GM12891 (cell line): ENCODE measurements at regions not wholly inside any gene's neighbourhood (a gene's known extent, or its start where the extent isn't known, plus 50 kb on each side); places are given as distances from the start of the nearest gene placed in this dataset.
"Not testable (repeated sequence)": the region's sequence is repeated elsewhere in the genome, so short reads cannot be mapped to it uniquely, and the experiment has no call there.

Experiments used
- DNase-seq: peaks from one replicate; pipeline ENCODE4 v3.0.0; 2011; ENCODE audit warnings: low spot score; ENCODE audit not compliant: insufficient read length
- FAIRE-seq: peaks from 2 replicates; lab custom pipeline; 2011; peaks lifted over from hg19 to GRCh38; lab: Jason Lieb, UNC
- PAX5 ChIP-seq: IDR thresholded peaks from 2 replicates; pipeline ENCODE4 v1.6.1; 2011; ENCODE audit warnings: low read length, moderate library complexity, mild to moderate bottlenecking; ENCODE audit not compliant: insufficient read depth, severe bottlenecking
- POLR2A ChIP-seq: IDR thresholded peaks from 2 replicates; pipeline ENCODE4 v1.6.1; 2011; ENCODE audit warnings: low read depth, low read length, control low read depth
- POLR2AphosphoS5 ChIP-seq: IDR thresholded peaks from 2 replicates; pipeline ENCODE4 v1.6.1; 2011; ENCODE audit warnings: low read depth, low read length, control low read depth
- POU2F2 ChIP-seq: IDR thresholded peaks from 2 replicates; pipeline ENCODE4 v1.6.1; 2011; ENCODE audit warnings: low read depth, mild to moderate bottlenecking, control low read depth, low read length, moderate library complexity
- SPI1 ChIP-seq: IDR thresholded peaks from 2 replicates; pipeline ENCODE4 v1.6.1; 2011; ENCODE audit warnings: low read depth, low read length, control low read depth
- TAF1 ChIP-seq: IDR thresholded peaks from 2 replicates; pipeline ENCODE4 v1.6.1; 2011; ENCODE audit warnings: low read depth, low read length, control low read depth

- FAIRE-seq, result no peak
- TF ChIP-seq POLR2A (no peak), PAX5 (no peak), POLR2AphosphoS5 (no peak), TAF1 (no peak), POU2F2 (no peak)
- no peak for DNase-seq
These were observed 136.3 kb downstream of the ZNF330 start for GRCh38 chr4:141356963-141357335.

- FAIRE-seq, DNase-seq: not testable (repeated sequence)
These were observed 147.5 kb downstream of the ZNF330 start for GRCh38 chr4:141368241-141368640.

GRCh38 chr4:141371206-141371605, 150.5 kb downstream of the ZNF330 start:
- FAIRE-seq (no peak), DNase-seq (no peak)
- TF ChIP-seq POLR2AphosphoS5, result no peak
- no peak for TF ChIP-seq POU2F2
- no peak for TF ChIP-seq TAF1
- no peak for TF ChIP-seq POLR2A
- no peak for TF ChIP-seq PAX5
- no peak for TF ChIP-seq SPI1

GRCh38 chr4:141375855-141376254, 155.2 kb downstream of the ZNF330 start:
- DNase-seq (no peak), FAIRE-seq (no peak)
- TF ChIP-seq POLR2A (no peak), SPI1 (no peak), PAX5 (no peak), POLR2AphosphoS5 (no peak), TAF1 (no peak), POU2F2 (no peak)

GRCh38 chr4:141376769-141377168, 156.1 kb downstream of the ZNF330 start:
- TF ChIP-seq TAF1 (no peak), SPI1 (no peak), POLR2AphosphoS5 (no peak)
- FAIRE-seq (no peak), DNase-seq (no peak)

- DNase-seq (no peak), FAIRE-seq (no peak)
- TF ChIP-seq PAX5, result no peak
- TF ChIP-seq SPI1, result no peak
- no peak for TF ChIP-seq POU2F2
- TF ChIP-seq POLR2A, result no peak
- TF ChIP-seq TAF1, result no peak
- TF ChIP-seq POLR2AphosphoS5, result no peak
These were observed 166.6 kb downstream of the ZNF330 start for GRCh38 chr4:141387299-141387698.

GRCh38 chr4:141388481-141388880, 167.8 kb downstream of the ZNF330 start:
- TF ChIP-seq PAX5 (no peak), SPI1 (no peak), POLR2AphosphoS5 (no peak), TAF1 (no peak)
- FAIRE-seq, result no peak
- no peak for DNase-seq

- TF ChIP-seq POU2F2, result no peak
- TF ChIP-seq SPI1, result no peak
- TF ChIP-seq PAX5, result no peak
- TF ChIP-seq POLR2AphosphoS5, result no peak
- no peak for TF ChIP-seq POLR2A
- TF ChIP-seq TAF1, result no peak
- FAIRE-seq (no peak), DNase-seq (no peak)
These were observed 169.0 kb downstream of the ZNF330 start for GRCh38 chr4:141389649-141390048.

- no peak for FAIRE-seq
- no peak for DNase-seq
- TF ChIP-seq TAF1 (no peak), POLR2A (no peak), PAX5 (no peak), POLR2AphosphoS5 (no peak), SPI1 (no peak), POU2F2 (no peak)
These were observed 169.9 kb downstream of the ZNF330 start for GRCh38 chr4:141390571-141390970.

GRCh38 chr4:141391293-141391692, 170.6 kb downstream of the ZNF330 start:
- DNase-seq (no peak), FAIRE-seq (no peak)
- no peak for TF ChIP-seq POLR2AphosphoS5
- no peak for TF ChIP-seq PAX5
- no peak for TF ChIP-seq TAF1
- TF ChIP-seq SPI1, result no peak
- no peak for TF ChIP-seq POU2F2
- no peak for TF ChIP-seq POLR2A

GRCh38 chr4:141391771-141392170, 171.1 kb downstream of the ZNF330 start:
- FAIRE-seq, result no peak
- no peak for DNase-seq
- TF ChIP-seq POLR2A (no peak), POU2F2 (no peak), PAX5 (no peak), POLR2AphosphoS5 (no peak)

GRCh38 chr4:141395246-141395830, 174.6 kb downstream of the ZNF330 start:
- peak; percentile 27; the same call in 1 of the 2 replicates for TF ChIP-seq SPI1
- TF ChIP-seq POLR2AphosphoS5, result no peak
- DNase-seq (no peak), FAIRE-seq (no peak)
